ENCODE measurements at regions not wholly inside any gene's neighbourhood (a gene's known extent, or its start where the extent isn't known, plus 50 kb on each side); places are given as distances from the start of the nearest gene placed in this dataset.

- H3K4me2 ChIP-seq (ENCODE audit: control insufficient read depth, extremely low read depth, insufficient read depth, low read depth, low read length): no peak overlapping the region
- H3K27ac ChIP-seq (ENCODE audit: control insufficient read depth, insufficient read depth, low read length): no peak overlapping the region
- no peak for DNase-seq (ENCODE audit: low read depth, low spot score)
Observed at GRCh38 chr5:160935776-160936175, 83.8 kb upstream of the ATP10B start.

GRCh38 chr5:160931283-160931682, 79.3 kb upstream of the ATP10B start:
- no peak overlapping the region for H3K4me3 ChIP-seq (ENCODE audit: control insufficient read depth in 2 of 3, extremely low read depth in 1 of 3, insufficient read depth in 2 of 3, low read depth in 1 of 3, low read length in 3 of 3)
- FAIRE-seq: no peak
- no peaks in the 10 kb centered on the region for H3K9me3 ChIP-seq (ENCODE audit: control insufficient read depth, low read depth, low read length)
- H3K4me1 ChIP-seq (ENCODE audit: control insufficient read depth, extremely low read depth, insufficient read depth, low read length): no peaks in the 10 kb centered on the region
- H3K9me1 ChIP-seq (ENCODE audit: control insufficient read depth, extremely low read depth, insufficient read depth, low read length): no peaks in the 10 kb centered on the region
- no peak overlapping the region for H3K27ac ChIP-seq (ENCODE audit: control insufficient read depth, insufficient read depth, low read length)
- no peaks in the 10 kb centered on the region for H3K27me3 ChIP-seq (ENCODE audit: control insufficient read depth, extremely low read depth, insufficient read depth, low read length)
- TF ChIP-seq, protein P1, sequence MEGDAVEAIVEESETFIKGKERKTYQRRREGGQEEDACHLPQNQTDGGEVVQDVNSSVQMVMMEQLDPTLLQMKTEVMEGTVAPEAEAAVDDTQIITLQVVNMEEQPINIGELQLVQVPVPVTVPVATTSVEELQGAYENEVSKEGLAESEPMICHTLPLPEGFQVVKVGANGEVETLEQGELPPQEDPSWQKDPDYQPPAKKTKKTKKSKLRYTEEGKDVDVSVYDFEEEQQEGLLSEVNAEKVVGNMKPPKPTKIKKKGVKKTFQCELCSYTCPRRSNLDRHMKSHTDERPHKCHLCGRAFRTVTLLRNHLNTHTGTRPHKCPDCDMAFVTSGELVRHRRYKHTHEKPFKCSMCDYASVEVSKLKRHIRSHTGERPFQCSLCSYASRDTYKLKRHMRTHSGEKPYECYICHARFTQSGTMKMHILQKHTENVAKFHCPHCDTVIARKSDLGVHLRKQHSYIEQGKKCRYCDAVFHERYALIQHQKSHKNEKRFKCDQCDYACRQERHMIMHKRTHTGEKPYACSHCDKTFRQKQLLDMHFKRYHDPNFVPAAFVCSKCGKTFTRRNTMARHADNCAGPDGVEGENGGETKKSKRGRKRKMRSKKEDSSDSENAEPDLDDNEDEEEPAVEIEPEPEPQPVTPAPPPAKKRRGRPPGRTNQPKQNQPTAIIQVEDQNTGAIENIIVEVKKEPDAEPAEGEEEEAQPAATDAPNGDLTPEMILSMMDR (optimal IDR thresholded peaks at IDR 0.05 in 1 of 3, IDR thresholded peaks at IDR 0.05 in 1 of 3, conservative IDR thresholded peaks at IDR 0.05 in 1 of 3; ENCODE audit: extremely low read depth in 1 of 3, insufficient read depth in 2 of 3, low read length in 3 of 3): no peak
- TF ChIP-seq EZH2 (IDR thresholded peaks at IDR 0.05; ENCODE audit: low read length): no peak
- no peaks in the 10 kb centered on the region for H4K20me1 ChIP-seq (ENCODE audit: control insufficient read depth, extremely low read depth, insufficient read depth, low read length)
- DNase-seq (ENCODE audit: low read depth, low spot score): no peak
- H3K9ac ChIP-seq (ENCODE audit: control insufficient read depth, extremely low read depth, insufficient read depth, low read length): no peak overlapping the region
- no peaks in the 10 kb centered on the region for H3K36me3 ChIP-seq (ENCODE audit: control insufficient read depth in 2 of 2, extremely low read depth in 1 of 2, insufficient read depth in 2 of 2, low read length in 2 of 2)
- dilution Hi-C loops (cut with MboI; ENCODE audit: extremely low pct_ligation_motif_present, low sequenced_read_pairs): no loop called here
- no peak overlapping the region for H2AFZ ChIP-seq (ENCODE audit: control insufficient read depth, low read length)
- no peaks in the 10 kb centered on the region for H3K79me2 ChIP-seq (ENCODE audit: control insufficient read depth, insufficient read depth, low read length)
- H3K4me2 ChIP-seq (ENCODE audit: control insufficient read depth, extremely low read depth, insufficient read depth, low read depth, low read length): no peak overlapping the region

More at GRCh38 chr5:160935776-160936175, 83.8 kb upstream of the ATP10B start:
- no peaks in the 10 kb centered on the region for H3K9me1 ChIP-seq (ENCODE audit: control insufficient read depth, extremely low read depth, insufficient read depth, low read length)
- H3K36me3 ChIP-seq (ENCODE audit: control insufficient read depth in 2 of 2, extremely low read depth in 1 of 2, insufficient read depth in 2 of 2, low read length in 2 of 2): no peaks in the 10 kb centered on the region
- H3K4me3 ChIP-seq (ENCODE audit: control insufficient read depth in 2 of 3, extremely low read depth in 1 of 3, insufficient read depth in 2 of 3, low read depth in 1 of 3, low read length in 3 of 3): no peak overlapping the region
- H3K4me1 ChIP-seq (ENCODE audit: control insufficient read depth, extremely low read depth, insufficient read depth, low read length): peaks cover 12% of the 10 kb centered on the region
- dilution Hi-C loops (cut with MboI; ENCODE audit: extremely low pct_ligation_motif_present, low sequenced_read_pairs): no loop called here
- H2AFZ ChIP-seq (ENCODE audit: control insufficient read depth, low read length): no peak overlapping the region
- H3K79me2 ChIP-seq (ENCODE audit: control insufficient read depth, insufficient read depth, low read length): no peaks in the 10 kb centered on the region
- no peaks in the 10 kb centered on the region for H4K20me1 ChIP-seq (ENCODE audit: control insufficient read depth, extremely low read depth, insufficient read depth, low read length)
- H3K27me3 ChIP-seq (ENCODE audit: control insufficient read depth, extremely low read depth, insufficient read depth, low read length): no peaks in the 10 kb centered on the region
- FAIRE-seq: no peak
- TF ChIP-seq, protein P1 (optimal IDR thresholded peaks at IDR 0.05 in 1 of 3, IDR thresholded peaks at IDR 0.05 in 1 of 3, conservative IDR thresholded peaks at IDR 0.05 in 1 of 3; ENCODE audit: extremely low read depth in 1 of 3, insufficient read depth in 2 of 3, low read length in 3 of 3): no peak
- TF ChIP-seq EZH2 (IDR thresholded peaks at IDR 0.05; ENCODE audit: low read length): no peak
- H3K9ac ChIP-seq (ENCODE audit: control insufficient read depth, extremely low read depth, insufficient read depth, low read length): no peak overlapping the region
- no peaks in the 10 kb centered on the region for H3K9me3 ChIP-seq (ENCODE audit: control insufficient read depth, low read depth, low read length)

All from keratinocyte (primary cell).